BJ (cell line): ENCODE measurements at regions not wholly inside any gene's neighbourhood (a gene's known extent, or its start where the extent isn't known, plus 50 kb on each side); places are given as distances from the start of the nearest gene placed in this dataset.

ENCODE experiments used
- CTCF ChIA-PET: fragments of 350-600 bp; formaldehyde crosslinking; extraction: SDS; loops from one replicate; lab custom pipeline; 2021; ENCODE audit warnings: antibody characterized with exemption, inconsistent platforms; lab: Yijun Ruan, JAX
- POLR2A ChIA-PET: fragments of 300-600 bp; sonication (Branson Sonifier 250); formaldehyde crosslinking; extraction: SDS; loops from one replicate; lab custom pipeline; 2021; ENCODE audit warnings: antibody characterized with exemption; lab: Charles Lee
- DNase-seq: peaks from one replicate; pipeline ENCODE4 v3.0.0-alpha.2; 2011; ENCODE audit warnings: low read depth
- H3K27me3 ChIP-seq: 2 replicates; pipeline ENCODE4 v1.6.0; 2011; ENCODE audit warnings: low read length; ENCODE audit not compliant: control insufficient read depth, insufficient read depth
- H3K36me3 ChIP-seq: 2 replicates; pipeline ENCODE4 v1.5.1; 2011; ENCODE audit warnings: low read length; ENCODE audit not compliant: control insufficient read depth, insufficient read depth
- H3K4me3 ChIP-seq: 2 replicates; pipeline ENCODE4 v1.5.1; 2011; ENCODE audit warnings: low read depth, mild to moderate bottlenecking, control low read depth, low read length
- TF ChIP-seq, protein P1 (sequence below): IDR thresholded peaks from 2 replicates; pipeline ENCODE4 v1.5.1; 2011; ENCODE audit warnings: low read depth, mild to moderate bottlenecking, control low read depth, inconsistent platforms, low read length, moderate library complexity; ENCODE audit not compliant: insufficient read depth

DNA sequence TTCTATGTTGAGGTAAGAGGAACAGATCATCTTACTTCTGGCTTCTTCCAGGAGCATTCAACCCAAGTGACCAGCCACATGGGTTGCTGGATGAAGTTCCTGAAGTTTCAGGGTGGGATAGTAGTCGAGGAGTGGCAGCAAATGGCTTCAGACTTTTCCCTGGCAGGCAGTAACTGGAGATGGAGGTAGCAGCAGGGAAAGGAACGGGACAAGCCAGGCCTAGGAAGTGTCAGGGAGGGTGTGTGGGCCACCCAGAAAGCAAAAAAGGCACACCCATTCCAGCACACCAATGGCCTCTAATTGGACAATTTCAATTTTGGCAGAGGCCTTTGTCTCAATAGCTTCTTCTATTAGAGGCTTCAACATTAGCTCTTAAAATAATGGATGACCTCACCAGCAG, 498.6 kb upstream of the ATP11B start:
- TF ChIP-seq, protein P1, sequence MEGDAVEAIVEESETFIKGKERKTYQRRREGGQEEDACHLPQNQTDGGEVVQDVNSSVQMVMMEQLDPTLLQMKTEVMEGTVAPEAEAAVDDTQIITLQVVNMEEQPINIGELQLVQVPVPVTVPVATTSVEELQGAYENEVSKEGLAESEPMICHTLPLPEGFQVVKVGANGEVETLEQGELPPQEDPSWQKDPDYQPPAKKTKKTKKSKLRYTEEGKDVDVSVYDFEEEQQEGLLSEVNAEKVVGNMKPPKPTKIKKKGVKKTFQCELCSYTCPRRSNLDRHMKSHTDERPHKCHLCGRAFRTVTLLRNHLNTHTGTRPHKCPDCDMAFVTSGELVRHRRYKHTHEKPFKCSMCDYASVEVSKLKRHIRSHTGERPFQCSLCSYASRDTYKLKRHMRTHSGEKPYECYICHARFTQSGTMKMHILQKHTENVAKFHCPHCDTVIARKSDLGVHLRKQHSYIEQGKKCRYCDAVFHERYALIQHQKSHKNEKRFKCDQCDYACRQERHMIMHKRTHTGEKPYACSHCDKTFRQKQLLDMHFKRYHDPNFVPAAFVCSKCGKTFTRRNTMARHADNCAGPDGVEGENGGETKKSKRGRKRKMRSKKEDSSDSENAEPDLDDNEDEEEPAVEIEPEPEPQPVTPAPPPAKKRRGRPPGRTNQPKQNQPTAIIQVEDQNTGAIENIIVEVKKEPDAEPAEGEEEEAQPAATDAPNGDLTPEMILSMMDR = no peak
- Histone ChIP-seq H3K27me3 (no peaks in the 10 kb centered on the region), H3K4me3 (no peak overlapping the region), H3K36me3 (no peaks in the 10 kb centered on the region)
- ChIA-PET POLR2A (no interaction called here), CTCF (no interaction called here)
- no peak for DNase-seq

DNA sequence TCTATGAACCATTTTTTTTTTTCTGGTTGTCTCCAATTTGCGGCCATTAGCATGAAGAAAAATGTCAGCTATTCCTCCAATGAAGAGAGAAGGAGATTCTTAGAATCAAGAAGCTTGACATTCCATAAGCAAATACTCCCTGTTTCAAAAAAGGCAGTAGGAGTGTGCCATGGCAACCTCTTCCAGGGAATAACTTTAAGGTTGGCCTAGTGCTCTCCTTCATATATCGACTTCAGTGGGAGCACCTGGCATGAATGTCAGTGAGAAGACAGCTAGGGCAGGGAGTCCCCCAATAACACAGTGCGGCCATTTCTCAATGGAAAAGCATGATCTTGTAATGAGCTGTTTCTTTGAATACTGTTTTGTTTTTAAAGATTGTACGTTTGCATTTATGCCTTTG, 493.0 kb upstream of the ATP11B start:
- ChIA-PET CTCF (no interaction called here), POLR2A (no interaction called here)
- DNase-seq = no peak
- no peaks in the 10 kb centered on the region for H3K27me3 ChIP-seq
- H3K4me3 ChIP-seq = no peak overlapping the region
- TF ChIP-seq, protein P1 = no peak
- no peaks in the 10 kb centered on the region for H3K36me3 ChIP-seq

DNA sequence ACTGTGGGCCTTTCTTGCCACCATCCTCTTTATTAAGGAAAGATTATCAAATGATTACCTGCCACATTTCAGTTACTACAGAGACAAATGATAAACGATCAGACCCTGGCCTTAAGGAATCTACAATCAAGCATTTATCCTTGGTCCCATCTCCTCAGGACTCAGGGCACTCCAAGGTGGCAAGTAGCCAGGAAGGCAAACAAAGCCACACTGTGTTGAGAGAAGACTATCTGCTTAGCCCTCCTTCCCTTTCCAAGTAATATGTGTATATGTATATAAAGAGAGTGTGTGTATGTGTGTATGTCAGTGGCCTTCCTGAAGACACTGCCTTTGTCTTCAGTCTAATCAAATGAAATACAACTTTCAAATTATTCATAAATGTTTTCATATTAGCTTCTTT, 490.1 kb upstream of the ATP11B start:
- no peak overlapping the region for H3K4me3 ChIP-seq
- POLR2A ChIA-PET = no interaction called here
- H3K36me3 ChIP-seq = no peaks in the 10 kb centered on the region
- CTCF ChIA-PET = no interaction called here
- H3K27me3 ChIP-seq = no peaks in the 10 kb centered on the region
- DNase-seq = no peak
- TF ChIP-seq, protein P1 = no peak

DNA sequence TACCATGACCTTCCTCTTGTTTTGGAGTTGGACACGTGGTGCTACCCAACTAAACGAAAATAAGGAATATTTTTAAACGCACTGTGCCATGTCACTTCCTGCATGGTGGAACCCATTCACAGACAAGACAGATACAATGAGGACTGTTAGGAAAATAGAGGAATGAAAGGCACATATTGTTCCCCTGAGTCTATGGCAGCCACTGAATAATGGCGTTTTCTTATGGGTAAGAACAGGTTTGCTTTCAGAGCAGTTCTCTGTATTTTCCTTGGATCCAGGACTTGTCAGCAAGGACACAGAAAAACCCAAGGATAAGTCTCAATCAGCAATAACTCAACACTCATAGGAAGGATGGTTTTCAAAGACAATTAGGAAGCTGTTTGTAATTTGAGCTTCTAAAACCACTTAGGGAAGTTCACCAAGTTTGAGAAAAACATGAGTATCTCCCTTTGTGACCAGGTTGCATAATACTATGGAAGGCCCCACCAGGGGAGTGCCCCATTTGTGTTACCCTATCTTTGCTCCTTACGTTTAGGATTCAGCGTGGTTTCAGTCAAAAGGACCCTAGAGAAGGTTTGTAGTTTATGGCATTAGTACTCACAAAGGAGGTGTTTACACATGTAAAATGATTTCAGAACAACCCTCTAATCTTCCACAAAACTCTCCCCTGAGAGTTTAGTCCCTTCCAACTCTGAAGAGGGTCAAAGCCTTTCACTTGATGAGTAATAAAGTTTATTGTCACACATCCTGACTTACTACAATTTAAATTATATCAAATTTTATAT, 487.2 kb upstream of the ATP11B start:
- ChIA-PET CTCF (no interaction called here), POLR2A (no interaction called here)
- Histone ChIP-seq H3K36me3 (no peaks in the 10 kb centered on the region), H3K27me3 (no peaks in the 10 kb centered on the region), H3K4me3 (no peak overlapping the region)
- no peak for DNase-seq
- TF ChIP-seq, protein P1 = no peak

DNA sequence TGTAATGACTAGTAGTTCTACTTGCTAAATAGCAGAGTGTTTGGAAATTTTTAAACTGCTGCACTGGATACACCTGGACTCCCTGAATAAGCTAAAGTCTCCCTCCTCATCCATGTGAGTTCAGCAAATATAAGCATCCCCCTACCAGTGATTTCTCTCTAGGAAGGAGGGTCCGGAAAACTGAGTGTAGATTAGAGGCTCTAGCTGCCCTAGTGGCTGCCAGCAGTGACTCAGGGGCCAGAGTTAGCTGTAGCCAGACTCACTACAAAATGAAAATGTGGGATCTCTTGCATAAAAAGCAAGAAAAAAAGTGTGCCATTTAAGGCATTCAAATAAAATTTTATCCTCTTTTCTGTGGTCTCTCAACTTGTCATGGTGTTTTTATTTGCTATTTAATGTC, 485.0 kb upstream of the ATP11B start:
- ChIA-PET CTCF (no interaction called here), POLR2A (no interaction called here)
- DNase-seq = no peak
- TF ChIP-seq, protein P1 = no peak
- no peaks in the 10 kb centered on the region for H3K27me3 ChIP-seq
- no peak overlapping the region for H3K4me3 ChIP-seq
- no peaks in the 10 kb centered on the region for H3K36me3 ChIP-seq
